Left lobe of liver (tissue), 2 donors: ENCODE measurements at regions not wholly inside any gene's neighbourhood (a gene's known extent, or its start where the extent isn't known, plus 50 kb on each side); places are given as distances from the start of the nearest gene placed in this dataset.
A peak's percentile ranks its signal among the peaks of the same experiment; 100 is the strongest.

Experiments used
- ATAC-seq: fragments of 200-7000 bp; cut with Tn5 transposase; one replicate; pipeline ENCODE4 v1.9.1; 2020; ENCODE audit warnings: mild to moderate bottlenecking, moderate library complexity
- DNase-seq: peaks from one replicate; pipeline ENCODE4 v3.0.0-alpha.2; 2020; ENCODE audit warnings: low spot score
- donor health status: DM: no; HTN: no; CAD: no; lungs with moderate emphysema.
- donor health status: DM: no; HTN: yes; CAD: no.

GRCh38 chr18:61729322-61729721 lies 163.5 kb downstream of the RNF152 start:
- no peak for DNase-seq
- no peak for ATAC-seq

GRCh38 chr18:61727241-61728193 lies 165.3 kb downstream of the RNF152 start:
- no peak for DNase-seq
- no peak for ATAC-seq

- ATAC-seq (no peak), DNase-seq (no peak)
Observed at GRCh38 chr18:61724532-61724931, 168.3 kb downstream of the RNF152 start.

- DNase-seq (no peak), ATAC-seq (peak; percentile 73)
Observed at GRCh38 chr18:61722247-61722646, 170.6 kb downstream of the RNF152 start.

- DNase-seq: no peak
Observed at GRCh38 chr18:61720496-61720895, 172.3 kb downstream of the RNF152 start.

GRCh38 chr18:61719671-61720070 lies 173.1 kb downstream of the RNF152 start:
- ATAC-seq (no peak), DNase-seq (no peak)

More at GRCh38 chr18:61720496-61720895, 172.3 kb downstream of the RNF152 start:
- no peak for ATAC-seq

GRCh38 chr18:61718944-61719343 lies 173.9 kb downstream of the RNF152 start:
- DNase-seq (no peak), ATAC-seq (no peak)

GRCh38 chr18:61714421-61714820 lies 178.4 kb downstream of the RNF152 start:
- ATAC-seq (peak; percentile 30), DNase-seq (no peak)

GRCh38 chr18:61713502-61713901 lies 179.3 kb downstream of the RNF152 start:
- ATAC-seq (peak; percentile 50), DNase-seq (no peak)

- DNase-seq (no peak), ATAC-seq (no peak)
Observed at GRCh38 chr18:61710082-61710620, 182.7 kb downstream of the RNF152 start.

- no peak for ATAC-seq
- DNase-seq: no peak
Observed at GRCh38 chr18:61706276-61706915, 186.4 kb downstream of the RNF152 start.

GRCh38 chr18:61703508-61703907 lies 189.3 kb downstream of the RNF152 start:
- ATAC-seq: no peak
- no peak for DNase-seq

GRCh38 chr18:61702007-61702406 lies 190.8 kb downstream of the RNF152 start:
- ATAC-seq (no peak), DNase-seq (no peak)

GRCh38 chr18:61699397-61700110 lies 193.3 kb downstream of the RNF152 start:
- no peak for DNase-seq
- no peak for ATAC-seq

- DNase-seq: no peak
- ATAC-seq: no peak
Observed at GRCh38 chr18:61697306-61697909, 195.4 kb downstream of the RNF152 start.

- DNase-seq (no peak), ATAC-seq (no peak)
Observed at GRCh38 chr18:61694236-61694635, 198.6 kb downstream of the RNF152 start.

GRCh38 chr18:61690418-61691138 lies 202.2 kb downstream of the RNF152 start:
- peak; percentile 74 for DNase-seq
- peak; percentile 86 for ATAC-seq

GRCh38 chr18:61687317-61687716 lies 205.5 kb downstream of the RNF152 start:
- no peak for DNase-seq
- ATAC-seq: no peak

- no peak for ATAC-seq
- DNase-seq: no peak
Observed at GRCh38 chr18:61683856-61684255, 209.0 kb downstream of the RNF152 start.

- DNase-seq: no peak
- no peak for ATAC-seq
Observed at GRCh38 chr18:61681065-61681464, 211.7 kb downstream of the RNF152 start.
